GM12872 (cell line): ENCODE measurements at regions not wholly inside any gene's neighbourhood (a gene's known extent, or its start where the extent isn't known, plus 50 kb on each side); places are given as distances from the start of the nearest gene placed in this dataset.

Experiments
- TF ChIP-seq, protein P1 (sequence below): IDR thresholded peaks from 3 replicates; pipeline ENCODE4 v1.5.1; 2011; ENCODE audit warnings: low read depth, mild to moderate bottlenecking, low read length, moderate library complexity; ENCODE audit not compliant: insufficient read depth

DNA sequence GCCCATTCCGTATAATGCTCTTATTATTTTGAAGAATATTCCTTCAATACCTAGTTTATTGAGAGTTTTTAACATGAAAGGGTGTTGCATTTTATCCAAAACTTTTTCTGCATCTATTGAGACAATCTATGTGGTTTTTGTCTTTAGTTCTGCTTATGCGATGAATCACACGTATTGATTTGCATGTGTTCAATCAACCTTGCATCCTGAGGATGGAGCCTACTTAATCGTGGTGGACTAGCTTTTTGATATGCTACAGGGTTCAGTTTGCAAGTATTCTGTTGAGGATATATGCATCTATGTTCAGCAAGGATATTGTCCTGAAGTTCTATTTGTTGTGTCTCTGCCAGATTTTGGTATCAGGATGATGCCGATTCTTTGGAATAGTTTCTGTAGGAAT is 1070.3 kb upstream of the CDH18 start:
- TF ChIP-seq, protein P1, sequence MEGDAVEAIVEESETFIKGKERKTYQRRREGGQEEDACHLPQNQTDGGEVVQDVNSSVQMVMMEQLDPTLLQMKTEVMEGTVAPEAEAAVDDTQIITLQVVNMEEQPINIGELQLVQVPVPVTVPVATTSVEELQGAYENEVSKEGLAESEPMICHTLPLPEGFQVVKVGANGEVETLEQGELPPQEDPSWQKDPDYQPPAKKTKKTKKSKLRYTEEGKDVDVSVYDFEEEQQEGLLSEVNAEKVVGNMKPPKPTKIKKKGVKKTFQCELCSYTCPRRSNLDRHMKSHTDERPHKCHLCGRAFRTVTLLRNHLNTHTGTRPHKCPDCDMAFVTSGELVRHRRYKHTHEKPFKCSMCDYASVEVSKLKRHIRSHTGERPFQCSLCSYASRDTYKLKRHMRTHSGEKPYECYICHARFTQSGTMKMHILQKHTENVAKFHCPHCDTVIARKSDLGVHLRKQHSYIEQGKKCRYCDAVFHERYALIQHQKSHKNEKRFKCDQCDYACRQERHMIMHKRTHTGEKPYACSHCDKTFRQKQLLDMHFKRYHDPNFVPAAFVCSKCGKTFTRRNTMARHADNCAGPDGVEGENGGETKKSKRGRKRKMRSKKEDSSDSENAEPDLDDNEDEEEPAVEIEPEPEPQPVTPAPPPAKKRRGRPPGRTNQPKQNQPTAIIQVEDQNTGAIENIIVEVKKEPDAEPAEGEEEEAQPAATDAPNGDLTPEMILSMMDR, result no peak

DNA sequence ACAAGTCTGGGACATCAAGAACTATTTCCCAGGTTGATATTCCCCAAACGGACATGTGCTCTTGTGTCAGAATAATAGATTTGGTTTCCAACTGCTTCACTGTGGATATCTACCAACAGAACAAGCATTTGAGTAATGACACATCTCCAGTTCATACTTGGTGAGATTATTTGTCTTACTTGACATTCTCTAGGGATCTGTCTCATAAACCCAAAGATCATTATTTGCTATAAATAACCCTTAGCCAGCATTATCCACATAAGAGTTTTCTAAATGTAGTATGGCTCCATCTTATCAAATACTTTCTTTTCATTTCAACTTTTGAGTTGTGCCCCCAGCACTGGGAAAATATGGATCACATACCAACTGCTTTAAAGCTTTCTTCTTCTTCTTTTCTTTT is 1063.9 kb upstream of the CDH18 start:
- TF ChIP-seq, protein P1, result no peak

DNA sequence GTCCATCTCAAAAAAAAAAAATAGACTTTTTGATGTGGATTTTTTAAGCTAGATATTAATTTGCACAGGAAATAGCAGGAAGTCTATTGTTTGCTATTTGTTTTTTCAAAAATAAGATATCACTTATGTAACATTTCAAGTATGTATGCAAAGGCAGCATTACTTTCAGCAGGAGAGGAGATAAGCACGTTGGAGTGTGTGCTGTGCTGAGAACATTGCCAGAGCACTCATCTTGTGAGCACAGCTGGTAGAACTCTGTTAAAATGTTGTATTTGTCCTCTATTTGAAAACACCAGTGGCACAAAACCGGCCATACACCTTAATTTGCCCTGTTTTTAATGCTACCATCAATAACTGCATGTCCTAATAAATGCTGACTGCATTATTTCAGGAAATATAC is 1061.9 kb upstream of the CDH18 start:
- TF ChIP-seq, protein P1, result no peak

- TF ChIP-seq, protein P1, result no peak
Observed at GRCh38 chr5:21030981-21031380, 1043.0 kb upstream of the CDH18 start.

GRCh38 chr5:21024966-21025365 is 1037.0 kb upstream of the CDH18 start:
- TF ChIP-seq, protein P1, result no peak

DNA sequence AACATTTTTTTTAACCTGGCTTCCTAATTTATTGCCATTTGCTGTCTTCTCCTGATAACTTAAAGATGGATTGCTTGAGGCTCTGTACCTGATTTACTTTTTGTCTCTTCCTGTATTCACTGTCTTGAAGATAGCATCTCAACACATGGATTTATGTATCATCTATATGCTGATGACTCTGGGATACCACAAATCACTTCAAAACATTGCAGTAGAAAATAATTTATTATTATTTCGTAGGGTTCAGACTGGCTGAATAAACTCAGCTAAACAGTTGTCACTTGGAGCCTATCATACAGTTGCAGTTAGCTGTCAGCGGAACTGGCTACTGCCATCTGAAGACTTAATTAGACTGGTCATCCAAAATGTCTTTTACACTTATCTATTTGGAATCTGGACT is 1025.2 kb upstream of the CDH18 start:
- TF ChIP-seq, protein P1, result no peak

DNA sequence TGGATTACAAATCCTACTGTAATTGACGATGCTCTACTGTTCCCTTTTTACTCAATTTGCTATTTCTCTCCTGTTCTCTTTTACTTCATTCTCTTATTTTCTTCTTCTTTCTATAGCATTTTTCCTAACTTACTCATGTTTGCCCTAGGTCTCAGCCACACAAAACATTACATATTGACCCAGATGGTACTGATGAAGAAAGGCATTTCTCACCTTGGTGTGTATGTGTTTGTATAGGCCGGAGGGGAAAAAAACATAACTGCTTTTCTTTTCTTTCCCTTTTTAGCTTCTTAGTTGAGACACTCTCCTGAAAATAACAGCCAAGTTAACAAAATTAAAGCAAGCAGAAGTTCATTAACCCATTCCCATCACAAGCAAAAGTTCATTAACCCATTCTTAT is 1019.8 kb upstream of the CDH18 start:
- TF ChIP-seq, protein P1, result no peak

DNA sequence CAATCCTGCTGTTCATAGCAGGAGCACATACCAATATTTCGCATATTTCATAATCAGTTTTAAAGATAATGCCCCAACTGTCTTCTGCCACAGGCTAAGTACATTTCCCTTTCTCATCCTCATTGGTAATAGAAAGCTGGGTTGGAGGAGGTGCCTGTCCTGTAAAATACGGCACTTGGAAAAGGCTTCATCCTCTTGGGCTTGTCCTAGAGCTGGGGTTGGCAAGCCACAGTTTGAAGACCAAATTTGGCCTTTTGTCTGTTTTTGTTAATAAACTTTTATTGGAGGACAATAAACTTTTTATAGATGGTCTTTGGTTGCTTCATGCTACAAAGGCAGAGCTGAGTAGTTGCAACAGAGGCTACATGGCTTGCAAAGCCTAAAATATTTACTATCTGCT is 997.8 kb upstream of the CDH18 start:
- TF ChIP-seq, protein P1, result no peak
